NCI-H1436 treated with DMSO at 0.1 percent for 48 hours (cell line): ENCODE measurements at regions not wholly inside any gene's neighbourhood (a gene's known extent, or its start where the extent isn't known, plus 50 kb on each side); places are given as distances from the start of the nearest gene placed in this dataset.
"Not testable (repeated sequence)": the region's sequence is repeated elsewhere in the genome, so short reads cannot be mapped to it uniquely, and the experiment has no call there.

Experiments used
- DNase-seq: peaks from one replicate; lab custom pipeline; 2025; lab: John Stamatoyannopoulos, UW

DNA sequence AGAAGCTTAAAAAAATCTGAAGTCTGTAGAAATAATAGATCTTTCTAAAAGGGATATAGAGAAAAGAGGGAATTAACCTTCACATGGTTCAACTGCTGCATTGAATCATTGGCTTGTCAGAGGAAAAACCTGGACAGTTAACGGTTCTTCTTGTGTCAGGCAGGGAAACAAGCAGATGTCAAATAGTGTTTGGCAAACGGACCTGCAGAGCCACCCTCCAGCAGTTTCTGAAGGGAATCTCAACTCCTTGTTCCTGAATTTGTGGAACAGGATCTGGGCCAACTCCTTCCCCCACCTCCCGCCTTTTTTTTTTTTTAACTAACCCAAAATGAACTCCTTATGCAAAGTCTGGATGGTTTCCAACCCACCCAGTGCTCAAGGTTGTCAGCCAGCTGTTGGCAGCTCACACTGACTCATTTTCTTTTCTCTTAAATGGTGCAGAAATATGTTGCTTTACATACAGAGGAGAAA is 187.3 kb downstream of the CAND1 start:
- no peak for DNase-seq

DNA sequence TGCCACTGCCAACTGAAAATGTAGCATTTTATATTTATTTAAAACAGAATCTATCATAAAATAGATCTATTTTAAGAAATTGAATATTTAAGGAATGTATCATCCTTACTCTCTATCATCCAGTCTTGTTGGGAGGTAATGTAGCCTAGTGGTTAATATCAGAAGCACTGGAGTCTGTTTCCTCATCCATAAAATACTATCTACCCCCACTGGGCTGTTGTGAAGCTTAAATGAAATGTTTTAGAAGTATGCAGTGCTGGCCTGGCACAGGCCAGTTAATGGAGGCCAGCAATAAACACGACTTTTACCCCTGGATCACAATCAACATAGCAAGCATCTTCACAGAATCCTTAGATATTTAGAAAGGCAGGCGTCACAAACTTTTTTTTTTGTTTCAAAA is 188.0 kb downstream of the CAND1 start:
- DNase-seq, result no peak

DNA sequence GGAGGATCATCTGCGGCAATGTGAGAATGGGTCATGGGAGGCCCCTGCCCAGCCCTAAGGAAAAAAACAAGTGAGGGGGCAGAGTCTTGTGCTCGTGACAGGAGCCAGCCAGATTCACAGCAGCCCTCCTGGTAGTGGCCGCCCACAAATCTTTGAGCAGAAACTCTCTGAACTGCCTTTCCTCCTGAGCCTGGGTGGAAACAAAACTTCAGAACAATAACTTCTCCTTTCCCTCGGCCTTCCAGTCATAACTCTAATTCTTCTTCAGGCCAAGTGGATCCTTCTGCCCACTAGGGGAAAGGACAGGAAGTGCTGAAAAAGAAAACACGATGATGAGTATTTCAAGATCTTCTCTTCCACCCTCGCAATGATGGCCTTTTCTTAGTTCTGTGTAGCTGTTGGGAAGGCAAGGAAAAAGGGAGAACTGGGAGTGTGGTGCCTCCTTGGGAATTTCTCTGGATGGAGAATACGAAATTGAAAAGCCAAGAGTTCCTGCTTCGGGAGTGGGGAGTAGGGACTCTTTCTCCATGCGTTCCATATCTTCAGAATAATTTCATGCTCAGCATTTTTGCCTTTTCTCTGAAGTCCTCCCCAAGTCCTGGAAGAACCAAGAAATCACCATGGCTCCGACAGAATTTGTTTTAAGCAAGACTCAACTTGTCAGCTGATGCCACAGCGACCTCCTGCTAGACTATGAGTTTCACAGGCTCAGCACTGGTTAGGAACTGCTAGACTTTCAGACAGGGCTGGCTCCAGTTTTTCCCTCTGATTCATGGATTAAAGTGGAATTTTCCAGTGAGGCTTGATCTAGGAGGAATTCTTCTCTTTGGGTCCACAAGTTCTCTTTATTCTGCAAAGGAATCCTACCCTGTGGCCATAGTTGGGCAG is 188.9 kb downstream of the CAND1 start:
- no peak for DNase-seq

- DNase-seq, result no peak
These were observed 189.4 kb upstream of the DYRK2 start for GRCh38 chr12:67459173-67459572.

- no peak for DNase-seq
These were observed 189.0 kb upstream of the DYRK2 start for GRCh38 chr12:67459578-67459977.

- DNase-seq, result no peak
These were observed 188.2 kb upstream of the DYRK2 start for GRCh38 chr12:67460388-67460787.

- no peak for DNase-seq
These were observed 179.8 kb upstream of the DYRK2 start for GRCh38 chr12:67468549-67469245.

- DNase-seq, result no peak
These were observed 178.9 kb upstream of the DYRK2 start for GRCh38 chr12:67469666-67470065.

- no peak for DNase-seq
These were observed 176.7 kb upstream of the DYRK2 start for GRCh38 chr12:67471810-67472209.

GRCh38 chr12:67472539-67472938 is 176.0 kb upstream of the DYRK2 start:
- no peak for DNase-seq

GRCh38 chr12:67474934-67475620 is 173.5 kb upstream of the DYRK2 start:
- no peak for DNase-seq

DNA sequence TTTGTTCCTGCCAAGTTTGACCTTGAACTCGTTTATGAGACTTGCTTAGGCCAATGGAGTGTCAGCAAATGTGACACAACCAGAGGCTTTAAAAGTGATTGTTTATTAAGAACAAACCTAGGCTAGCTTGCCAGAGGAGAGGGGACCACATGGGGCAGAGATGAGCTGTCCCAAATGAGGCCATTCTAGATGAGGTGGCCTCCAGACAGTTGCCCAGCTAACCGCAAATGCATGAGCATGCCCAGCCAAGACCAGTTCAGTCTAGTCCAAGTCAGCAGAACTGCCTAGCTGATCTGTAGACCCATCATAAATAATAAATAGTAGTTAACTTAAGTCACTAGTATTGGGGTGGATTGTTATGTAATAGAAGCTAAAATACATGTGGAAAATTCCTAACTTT is 172.8 kb upstream of the DYRK2 start:
- DNase-seq, result no peak

GRCh38 chr12:67477681-67478265 is 170.8 kb upstream of the DYRK2 start:
- DNase-seq, result no peak

- DNase-seq, result no peak
These were observed 165.5 kb upstream of the DYRK2 start for GRCh38 chr12:67482751-67483661.

- DNase-seq, result no peak
These were observed 164.5 kb upstream of the DYRK2 start for GRCh38 chr12:67483871-67484554.

DNA sequence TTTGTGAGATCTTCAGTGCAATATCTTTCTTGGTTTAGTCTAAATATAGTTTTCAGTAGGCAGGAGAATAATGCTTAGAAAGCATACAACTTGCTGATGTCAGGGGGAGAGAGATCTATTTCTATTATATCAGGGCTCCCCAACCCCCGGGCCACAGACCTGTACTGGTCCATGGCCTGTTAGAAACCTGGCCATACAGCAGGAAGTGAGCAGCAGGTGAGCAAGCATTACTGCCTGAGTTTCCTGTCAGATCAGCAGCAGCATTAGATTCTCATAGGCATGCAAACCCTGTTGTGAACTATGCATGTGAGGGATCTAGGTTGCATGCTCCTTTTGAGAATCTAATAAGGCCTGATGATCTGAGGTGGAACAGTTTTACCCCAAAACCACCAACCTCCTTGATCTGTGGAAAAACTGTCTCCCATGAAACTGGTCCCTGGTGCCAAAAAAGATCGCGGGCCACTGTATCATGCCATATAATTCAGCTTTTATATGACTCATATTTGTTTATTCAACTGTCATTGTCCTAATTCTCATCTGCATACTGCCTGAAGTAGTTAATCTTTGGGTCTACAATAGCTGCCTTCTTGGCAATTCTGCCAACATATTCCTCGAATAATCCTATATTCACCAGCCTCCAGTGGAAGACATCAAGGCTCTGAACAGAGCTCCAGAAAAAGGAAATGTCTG is 163.6 kb upstream of the DYRK2 start:
- no peak for DNase-seq

DNA sequence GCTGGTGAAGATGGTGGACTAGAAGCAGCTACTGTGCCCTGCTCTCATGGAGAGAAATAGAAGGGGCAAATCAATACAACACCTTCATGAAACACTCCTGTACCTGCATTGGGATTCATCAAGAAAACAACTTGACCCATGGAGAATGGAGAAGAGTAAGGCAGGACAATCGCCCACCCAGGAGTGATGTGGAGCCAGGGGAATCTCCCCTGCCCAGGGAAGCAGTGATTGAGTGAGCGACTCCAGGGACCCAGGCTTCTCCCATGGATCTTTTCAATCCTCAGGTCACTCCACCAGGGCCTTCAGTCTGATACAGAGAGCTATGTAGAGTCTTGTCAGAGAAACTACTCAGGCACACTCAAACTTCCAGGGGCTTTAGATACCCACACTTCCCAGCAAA is 161.9 kb upstream of the DYRK2 start:
- no peak for DNase-seq

GRCh38 chr12:67488349-67488748 is 160.2 kb upstream of the DYRK2 start:
- DNase-seq, result not testable (repeated sequence)

DNA sequence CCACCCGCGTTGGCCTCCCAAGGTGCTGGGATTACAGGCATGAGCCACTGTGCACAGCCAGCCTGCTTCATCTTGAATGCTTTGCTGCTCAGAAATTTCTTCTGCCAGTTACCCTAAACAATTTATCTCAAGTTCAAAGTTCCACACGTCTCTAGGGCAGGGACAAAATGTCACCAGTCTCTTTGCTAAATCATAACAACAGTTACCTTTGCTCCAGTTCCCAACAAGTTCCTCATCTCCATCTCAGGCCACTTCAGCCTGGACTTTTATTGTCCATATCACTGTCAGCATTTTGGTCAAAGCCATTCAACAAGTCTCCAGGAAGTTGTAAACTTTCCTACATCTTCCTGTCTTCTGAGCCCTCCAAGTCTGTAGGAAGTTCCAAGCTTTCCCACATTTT is 159.5 kb upstream of the DYRK2 start:
- no peak for DNase-seq

DNA sequence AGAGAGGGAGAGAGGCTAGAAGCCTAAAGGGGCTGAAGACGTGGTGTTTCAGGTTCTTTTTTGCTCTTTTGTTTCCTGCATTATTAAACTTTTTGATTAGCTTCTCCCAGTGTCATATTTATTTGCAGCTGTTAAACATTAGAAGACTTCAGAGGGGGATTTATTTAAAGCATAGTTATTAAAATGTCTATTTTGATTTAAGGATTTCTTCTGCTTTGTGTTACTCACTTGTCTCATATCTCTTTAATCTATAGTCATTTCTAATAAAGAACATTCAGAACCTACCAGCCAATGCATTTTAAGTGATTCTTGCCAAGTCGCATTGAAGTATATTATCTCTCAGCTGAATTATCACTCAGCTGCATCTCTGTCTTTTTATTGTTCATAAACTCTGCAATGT is 152.0 kb upstream of the DYRK2 start:
- DNase-seq, result no peak
